SIG-M5 treated with dmso at 0.1 percent for 504 hours (cell line): ENCODE measurements at regions not wholly inside any gene's neighbourhood (a gene's known extent, or its start where the extent isn't known, plus 50 kb on each side); places are given as distances from the start of the nearest gene placed in this dataset.

Source experiments
- DNase-seq: peaks from one replicate; lab custom pipeline; 2025; ENCODE audit not compliant: unreplicated experiment; lab: John Stamatoyannopoulos, UW

GRCh38 chr3:28087591-28087990 is 153.8 kb upstream of the CMC1 start:
- DNase-seq = no peak

- DNase-seq = no peak
These were observed 152.4 kb upstream of the CMC1 start for GRCh38 chr3:28088811-28089526.

GRCh38 chr3:28089527-28089897 is 151.9 kb upstream of the CMC1 start:
- no peak for DNase-seq

GRCh38 chr3:28099296-28099695 is 142.1 kb upstream of the CMC1 start:
- no peak for DNase-seq

GRCh38 chr3:28101705-28102104 is 139.7 kb upstream of the CMC1 start:
- no peak for DNase-seq

- DNase-seq = no peak
These were observed 137.6 kb upstream of the CMC1 start for GRCh38 chr3:28103861-28104260.

GRCh38 chr3:28104896-28105534 is 136.4 kb upstream of the CMC1 start:
- no peak for DNase-seq

GRCh38 chr3:28109829-28110228 is 131.6 kb upstream of the CMC1 start:
- DNase-seq = no peak

- no peak for DNase-seq
These were observed 130.6 kb upstream of the CMC1 start for GRCh38 chr3:28110869-28111268.

- DNase-seq = no peak
These were observed 126.5 kb upstream of the CMC1 start for GRCh38 chr3:28114893-28115292.

- DNase-seq = no peak
These were observed 126.1 kb upstream of the CMC1 start for GRCh38 chr3:28115316-28115715.

- DNase-seq = no peak
These were observed 123.8 kb upstream of the CMC1 start for GRCh38 chr3:28117598-28117997.

- DNase-seq = no peak
These were observed 123.3 kb upstream of the CMC1 start for GRCh38 chr3:28118087-28118486.

GRCh38 chr3:28122227-28122626 is 119.2 kb upstream of the CMC1 start:
- no peak for DNase-seq

GRCh38 chr3:28124882-28125281 is 116.5 kb upstream of the CMC1 start:
- no peak for DNase-seq

- no peak for DNase-seq
These were observed 116.1 kb upstream of the CMC1 start for GRCh38 chr3:28125342-28125741.

GRCh38 chr3:28130836-28131235 is 110.6 kb upstream of the CMC1 start:
- DNase-seq = no peak

- no peak for DNase-seq
These were observed 108.5 kb upstream of the CMC1 start for GRCh38 chr3:28132941-28133340.

- no peak for DNase-seq
These were observed 107.2 kb upstream of the CMC1 start for GRCh38 chr3:28134198-28134597.

- DNase-seq = no peak
These were observed 106.5 kb upstream of the CMC1 start for GRCh38 chr3:28134792-28135375.

- no peak for DNase-seq
These were observed 104.7 kb upstream of the CMC1 start for GRCh38 chr3:28136607-28137216.

GRCh38 chr3:28138043-28138610 is 103.3 kb upstream of the CMC1 start:
- no peak for DNase-seq
